SU-DHL-6 (cell line): ENCODE measurements at regions not wholly inside any gene's neighbourhood (a gene's known extent, or its start where the extent isn't known, plus 50 kb on each side); places are given as distances from the start of the nearest gene placed in this dataset.

Experiments
- H2AFZ ChIP-seq: fragments of 200-600 bp; sonication (generic); 2 replicates; pipeline ENCODE4 v1.6.1; 2014; ENCODE audit warnings: low read depth, mild to moderate bottlenecking, moderate library complexity, mixed read lengths, antibody characterized with exemption, low read length; ENCODE audit not compliant: severe bottlenecking
- H3F3A ChIP-seq: fragments of 200-600 bp; shearing (Covaris generic); 2 replicates; pipeline ENCODE4 v1.6.0; 2016; ENCODE audit warnings: antibody characterized with exemption, mild to moderate bottlenecking; ENCODE audit not compliant: insufficient read depth
- H3K27ac ChIP-seq: fragments of 200-600 bp; sonication (generic); 2 replicates; pipeline ENCODE4 v1.5.1; 2016; ENCODE audit warnings: low read depth, mild to moderate bottlenecking, low read length, moderate library complexity, mixed read lengths
- H3K27me3 ChIP-seq: fragments of 200-600 bp; sonication (generic), shearing (Covaris generic); 2 replicates; pipeline ENCODE4 v1.6.0; 2014; ENCODE audit warnings: mild to moderate bottlenecking, low read length
- H3K36me3 ChIP-seq: fragments of 200-600 bp; sonication (generic); 2 replicates; pipeline ENCODE4 v1.6.1; 2014; ENCODE audit warnings: mild to moderate bottlenecking, low read length, mixed read lengths
- H3K4me2 ChIP-seq: fragments of 300-600, 200-600 bp; shearing (Covaris generic), sonication (generic); 2 replicates; pipeline ENCODE4 v1.6.0; 2014; ENCODE audit warnings: low read length, low read depth, mild to moderate bottlenecking; ENCODE audit not compliant: poor library complexity, severe bottlenecking
- H3K4me3 ChIP-seq: fragments of 200-600 bp; sonication (generic); 2 replicates; pipeline ENCODE4 v1.5.1; 2014; ENCODE audit warnings: antibody characterized with exemption, low read length, mild to moderate bottlenecking, mixed read lengths; ENCODE audit not compliant: insufficient read depth, poor library complexity, severe bottlenecking
- H3K79me2 ChIP-seq: fragments of 200-600 bp; sonication (generic); 2 replicates; pipeline ENCODE4 v1.6.1; 2014; ENCODE audit warnings: mild to moderate bottlenecking, low read length, moderate library complexity; ENCODE audit not compliant: insufficient read depth
- H3K9ac ChIP-seq: fragments of 200-600 bp; sonication (generic); 2 replicates; pipeline ENCODE4 v1.7.0; 2014; ENCODE audit warnings: mild to moderate bottlenecking, low read length
- H3K9me2 ChIP-seq: fragments of 200-600 bp; sonication (generic); replicated peaks from 2 replicates; pipeline ENCODE4 v1.6.1; 2014; ENCODE audit warnings: low read length; ENCODE audit not compliant: insufficient read depth
- H3K9me3 ChIP-seq: fragments of 200-600 bp; sonication (generic); 2 replicates; pipeline ENCODE4 v1.6.1; 2014; ENCODE audit warnings: low read length, mixed read lengths; ENCODE audit not compliant: insufficient read depth
- H4K20me1 ChIP-seq: fragments of 200-600 bp; sonication (generic); 2 replicates; pipeline ENCODE4 v1.6.1; 2014; ENCODE audit warnings: low read depth, mild to moderate bottlenecking, antibody characterized with exemption, low read length, moderate library complexity, mixed read lengths
- CTCF ChIP-seq: fragments of 200-600 bp; sonication (generic); IDR thresholded peaks from one replicate; pipeline ENCODE4 v1.5.1; 2017; ENCODE audit warnings: antibody characterized with exemption, mild to moderate bottlenecking, low read length, moderate library complexity; ENCODE audit not compliant: insufficient read depth, poor library complexity, severe bottlenecking
- EZH2phosphoT487 ChIP-seq: fragments of 200-600 bp; sonication (generic), shearing (Covaris generic); conservative IDR thresholded peaks from 2 replicates; pipeline ENCODE4 v1.6.1; 2018; ENCODE audit warnings: mild to moderate bottlenecking, antibody characterized with exemption, low read length, moderate library complexity, mixed read lengths

GRCh38 chr6:76594109-76594508 lies 521.6 kb upstream of the IMPG1 start:
- Histone ChIP-seq H3K79me2 (no peaks in the 10 kb centered on the region), H3K9ac (no peak overlapping the region), H3K36me3 (no peaks in the 10 kb centered on the region), H3K4me3 (no peak overlapping the region), H3K27ac (no peak overlapping the region), H2AFZ (no peak overlapping the region), H3K9me3 (no peaks in the 10 kb centered on the region), H3K27me3 (no peaks in the 10 kb centered on the region), H3F3A (no peaks in the 10 kb centered on the region), H3K9me2 (no peaks in the 10 kb centered on the region), H4K20me1 (no peaks in the 10 kb centered on the region; the same call in 1 of the 2 replicates), H3K4me2 (no peak overlapping the region)
- TF ChIP-seq EZH2phosphoT487, result no peak
- no peak for TF ChIP-seq CTCF

- no peak overlapping the region for H3K4me3 ChIP-seq
- no peaks in the 10 kb centered on the region for H3K27me3 ChIP-seq
- no peak overlapping the region for H3K9ac ChIP-seq
- no peaks in the 10 kb centered on the region; the same call in 1 of the 2 replicates for H4K20me1 ChIP-seq
- no peaks in the 10 kb centered on the region for H3F3A ChIP-seq
- H2AFZ ChIP-seq, result no peak overlapping the region
- H3K36me3 ChIP-seq, result no peaks in the 10 kb centered on the region
- H3K27ac ChIP-seq, result no peak overlapping the region
- TF ChIP-seq EZH2phosphoT487, result no peak
- no peak for TF ChIP-seq CTCF
- no peak overlapping the region for H3K4me2 ChIP-seq
- H3K79me2 ChIP-seq, result no peaks in the 10 kb centered on the region
- no peaks in the 10 kb centered on the region for H3K9me3 ChIP-seq
- no peaks in the 10 kb centered on the region for H3K9me2 ChIP-seq
These were observed 521.2 kb upstream of the IMPG1 start for GRCh38 chr6:76593668-76594067.

DNA sequence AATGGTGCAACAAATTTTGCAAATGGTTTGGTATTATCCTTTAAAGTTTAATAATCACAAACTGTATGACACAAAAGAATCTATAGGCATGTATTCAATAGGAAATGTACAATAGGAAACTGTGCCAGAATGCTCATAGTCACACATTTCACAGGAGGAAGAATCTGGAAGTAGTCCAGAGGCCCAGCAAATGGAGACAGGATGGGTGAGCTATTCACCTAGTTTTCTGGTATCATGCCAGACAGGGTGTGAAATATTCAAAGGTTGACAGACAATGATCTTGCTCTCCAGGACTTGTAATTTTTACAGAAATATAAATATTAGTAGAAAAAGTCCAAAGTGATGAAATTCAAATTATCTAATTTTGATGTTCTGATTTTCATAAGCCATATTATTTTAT lies 520.1 kb upstream of the IMPG1 start:
- Histone ChIP-seq H3F3A (no peaks in the 10 kb centered on the region), H3K79me2 (no peaks in the 10 kb centered on the region), H3K9ac (no peak overlapping the region), H4K20me1 (no peaks in the 10 kb centered on the region; the same call in 1 of the 2 replicates), H3K27ac (no peak overlapping the region), H3K36me3 (no peaks in the 10 kb centered on the region), H3K9me2 (no peaks in the 10 kb centered on the region), H3K4me3 (no peak overlapping the region), H3K4me2 (no peak overlapping the region), H3K27me3 (no peaks in the 10 kb centered on the region), H3K9me3 (no peaks in the 10 kb centered on the region), H2AFZ (no peak overlapping the region)
- no peak for TF ChIP-seq EZH2phosphoT487
- TF ChIP-seq CTCF, result no peak
